Peyer's patch (tissue), 4 donors: ENCODE measurements at regions not wholly inside any gene's neighbourhood (a gene's known extent, or its start where the extent isn't known, plus 50 kb on each side); places are given as distances from the start of the nearest gene placed in this dataset.
A peak's percentile ranks its signal among the peaks of the same experiment; 100 is the strongest.

Experiments used
- DNase-seq, 3 donors: peaks; one replicate each; pipeline ENCODE4 v3.0.0-alpha.2; 2017 to 2019
- H3K27ac ChIP-seq, 4 donors: fragments of 200-600 bp; sonication (generic); one replicate each; pipeline ENCODE4 v1.5.1; 2016 to 2019
- H3K27me3 ChIP-seq, 2 donors: fragments of 200-600 bp; sonication (generic); one replicate each; pipeline ENCODE4 v1.5.1; 2019
- H3K36me3 ChIP-seq, 3 donors: fragments of 200-600 bp; sonication (generic); one replicate each; pipeline ENCODE4 v1.5.1; 2016 to 2019
- H3K4me1 ChIP-seq, 4 donors: fragments of 200-600 bp; sonication (generic); one replicate each; pipeline ENCODE4 v1.5.1; 2016 to 2019
- H3K4me3 ChIP-seq, 4 donors: fragments of 200-600 bp; sonication (generic); 1 replicate in 3 of 4; 2 replicates in 1 of 4; pipeline ENCODE4 v1.5.1; 2016 to 2019; ENCODE audit warnings: mild to moderate bottlenecking in 1 of 4
- H3K9me3 ChIP-seq, 4 donors: fragments of 200-600 bp; sonication (generic); one replicate each; pipeline ENCODE4 v1.5.1; 2016 to 2019; ENCODE audit warnings: mild to moderate bottlenecking in 1 of 4
- CTCF ChIP-seq, 6 experiments: fragments of 450-650 bp in 4 of 6; fragments of 200-600 bp in 2 of 6; sonication (generic) in 1 of 6; IDR thresholded peaks; one replicate each; pipeline ENCODE4 v1.5.1; 2017 to 2019; ENCODE audit warnings: antibody characterized with exemption in 6 of 6, mild to moderate bottlenecking in 3 of 6, moderate library complexity in 1 of 6
- POLR2A ChIP-seq, 2 donors: fragments of 450-650 bp; IDR thresholded peaks; one replicate each; pipeline ENCODE4 v1.5.1; 2017; ENCODE audit warnings: antibody characterized with exemption in 2 of 2, mild to moderate bottlenecking in 2 of 2, moderate library complexity in 2 of 2

DNA sequence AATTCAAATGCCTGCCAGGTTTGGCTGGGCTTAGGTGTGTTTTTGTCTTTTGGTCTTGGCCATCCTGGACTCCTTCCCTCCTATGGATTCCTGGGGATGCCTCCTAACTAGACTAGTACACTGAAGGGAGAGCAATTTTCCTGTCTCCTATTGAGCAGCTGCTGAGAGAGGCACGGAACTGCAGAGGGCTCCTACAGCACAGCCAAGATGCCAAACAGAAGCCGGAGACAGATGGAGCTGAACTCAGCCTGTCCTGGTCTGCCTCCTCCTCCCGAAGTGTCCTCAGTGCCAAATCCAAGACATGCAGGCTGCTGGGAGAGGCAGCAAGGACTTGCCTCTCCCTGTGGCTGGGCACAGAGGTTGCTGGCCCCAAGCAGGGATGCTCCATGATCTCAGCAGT lies 256.6 kb upstream of the PROK2 start:
- Histone ChIP-seq H3K9me3 (no peaks in the 10 kb centered on the region), H3K4me1 (peaks cover 0 to 5% (median 0%) of the 10 kb centered on the region in 4 donors), H3K36me3 (no peaks in the 10 kb centered on the region), H3K27me3 (no peaks in the 10 kb centered on the region), H3K4me3 (no peak overlapping the region), H3K27ac (peak overlapping the region in 1 of 4 donors; percentile 8)
- no peak for DNase-seq
- TF ChIP-seq POLR2A (IDR thresholded peaks at IDR 0.05) (no peak), CTCF (IDR thresholded peaks at IDR 0.05) (no peak)

GRCh38 chr3:72041076-72041475 lies 256.1 kb upstream of the PROK2 start:
- DNase-seq, result no peak
- Histone ChIP-seq H3K27me3 (no peaks in the 10 kb centered on the region), H3K4me3 (no peak overlapping the region), H3K27ac (no peak overlapping the region), H3K36me3 (no peaks in the 10 kb centered on the region), H3K9me3 (no peaks in the 10 kb centered on the region), H3K4me1 (peaks cover 0 to 5% (median 0%) of the 10 kb centered on the region in 4 donors)
- TF ChIP-seq POLR2A (IDR thresholded peaks at IDR 0.05) (no peak), CTCF (IDR thresholded peaks at IDR 0.05) (no peak)

DNA sequence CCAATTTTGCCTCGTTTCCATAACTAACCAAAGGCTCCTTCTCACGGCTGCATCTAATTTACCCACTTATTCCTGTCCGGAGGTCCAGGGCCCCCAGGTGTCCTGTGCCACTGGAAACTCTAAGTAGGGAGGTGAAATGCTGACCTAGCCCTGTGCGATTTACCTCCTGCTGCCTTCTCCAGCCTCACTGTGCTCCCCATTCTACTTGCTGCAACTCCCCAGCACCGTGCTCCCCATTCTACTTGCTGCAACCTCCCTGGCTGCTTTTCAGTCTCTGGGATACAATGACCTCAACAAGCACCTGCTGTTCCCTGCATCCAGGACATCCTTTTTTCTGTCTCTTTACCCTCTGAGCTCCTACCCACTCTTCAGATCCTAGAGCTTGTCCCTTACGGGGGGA lies 254.7 kb upstream of the PROK2 start:
- no peaks in the 10 kb centered on the region for H3K9me3 ChIP-seq
- H3K36me3 ChIP-seq, result no peaks in the 10 kb centered on the region
- no peaks in the 10 kb centered on the region for H3K27me3 ChIP-seq
- peaks cover 0 to 5% (median 0%) of the 10 kb centered on the region in 4 donors for H3K4me1 ChIP-seq
- no peak for TF ChIP-seq CTCF (IDR thresholded peaks at IDR 0.05)
- no peak for TF ChIP-seq POLR2A (IDR thresholded peaks at IDR 0.05)
- H3K27ac ChIP-seq, result no peak overlapping the region
- no peak overlapping the region for H3K4me3 ChIP-seq
- DNase-seq, result no peak

DNA sequence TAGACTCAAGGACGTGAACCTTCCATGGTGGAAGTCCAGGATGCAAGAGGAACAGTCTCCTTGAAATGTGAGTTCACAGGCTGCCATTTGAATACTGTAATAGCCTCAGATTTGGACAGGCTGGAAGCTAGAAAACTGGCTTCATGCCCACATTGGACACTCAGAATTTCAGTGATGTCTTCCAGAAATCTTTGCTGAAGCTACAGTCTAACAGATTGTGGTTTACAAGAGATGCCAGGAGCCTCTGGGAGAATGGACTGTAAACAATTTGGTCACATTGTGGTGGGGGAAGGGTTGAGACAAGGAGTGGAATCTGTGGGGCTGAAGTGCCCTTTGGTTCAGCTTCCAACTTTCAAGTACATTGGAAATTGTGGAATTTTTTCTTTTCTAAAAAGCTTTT lies 252.0 kb upstream of the PROK2 start:
- Histone ChIP-seq H3K4me3 (no peak overlapping the region), H3K27ac (no peak overlapping the region), H3K36me3 (no peaks in the 10 kb centered on the region), H3K9me3 (no peaks in the 10 kb centered on the region), H3K4me1 (peaks cover 0 to 4% (median 0%) of the 10 kb centered on the region in 4 donors), H3K27me3 (no peaks in the 10 kb centered on the region)
- TF ChIP-seq CTCF (IDR thresholded peaks at IDR 0.05) (no peak), POLR2A (IDR thresholded peaks at IDR 0.05) (no peak)
- no peak for DNase-seq

GRCh38 chr3:72035606-72036005 lies 250.7 kb upstream of the PROK2 start:
- H3K36me3 ChIP-seq, result no peaks in the 10 kb centered on the region
- no peak for DNase-seq
- H3K4me3 ChIP-seq, result no peak overlapping the region
- H3K27ac ChIP-seq, result no peak overlapping the region
- H3K4me1 ChIP-seq, result no peaks in the 10 kb centered on the region
- H3K27me3 ChIP-seq, result no peaks in the 10 kb centered on the region
- H3K9me3 ChIP-seq, result no peaks in the 10 kb centered on the region
- TF ChIP-seq CTCF (IDR thresholded peaks at IDR 0.05) (no peak), POLR2A (IDR thresholded peaks at IDR 0.05) (no peak)

- H3K27me3 ChIP-seq, result no peaks in the 10 kb centered on the region
- no peaks in the 10 kb centered on the region for H3K4me1 ChIP-seq
- H3K4me3 ChIP-seq, result no peak overlapping the region
- H3K36me3 ChIP-seq, result no peaks in the 10 kb centered on the region
- no peak overlapping the region for H3K27ac ChIP-seq
- H3K9me3 ChIP-seq, result no peaks in the 10 kb centered on the region
- no peak for DNase-seq
- TF ChIP-seq POLR2A (IDR thresholded peaks at IDR 0.05), result no peak
- TF ChIP-seq CTCF (IDR thresholded peaks at IDR 0.05), result no peak
Measured at GRCh38 chr3:72034986-72035385, 250.0 kb upstream of the PROK2 start.
